ENCODE measurements at regions not wholly inside any gene's neighbourhood (a gene's known extent, or its start where the extent isn't known, plus 50 kb on each side); places are given as distances from the start of the nearest gene placed in this dataset.

- no peak for DNase-seq
Measured at GRCh38 chr2:19846567-19846966, 55.2 kb downstream of the TTC32 start.

GRCh38 chr2:19846030-19846429, 55.8 kb downstream of the TTC32 start:
- peak in 1 of 3 experiments; percentile 5 for DNase-seq

GRCh38 chr2:19845323-19845920, 56.4 kb downstream of the TTC32 start:
- no peak for DNase-seq

GRCh38 chr2:19844750-19845149, 57.0 kb downstream of the TTC32 start:
- no peak for DNase-seq

- no peak for DNase-seq
Measured at GRCh38 chr2:19843992-19844515, 57.7 kb downstream of the TTC32 start.

GRCh38 chr2:19841918-19842693, 59.7 kb downstream of the TTC32 start:
- DNase-seq, result no peak

- DNase-seq, result no peak
Measured at GRCh38 chr2:19839438-19839837, 62.3 kb downstream of the TTC32 start.

GRCh38 chr2:19838616-19839015, 63.2 kb downstream of the TTC32 start:
- DNase-seq, result no peak

GRCh38 chr2:19837235-19837766, 64.5 kb downstream of the TTC32 start:
- DNase-seq, result peak in 1 of 3 experiments; percentile 7

- no peak for DNase-seq
Measured at GRCh38 chr2:19835781-19836281, 66.0 kb downstream of the TTC32 start.

- DNase-seq, result no peak
Measured at GRCh38 chr2:19833978-19834377, 67.8 kb downstream of the TTC32 start.

GRCh38 chr2:19829672-19830071, 72.1 kb downstream of the TTC32 start:
- no peak for DNase-seq

GRCh38 chr2:19826874-19827273, 74.9 kb downstream of the TTC32 start:
- DNase-seq, result no peak

- DNase-seq, result no peak
Measured at GRCh38 chr2:19823507-19823906, 78.3 kb downstream of the TTC32 start.

GRCh38 chr2:19819097-19820065, 82.4 kb downstream of the TTC32 start:
- DNase-seq, result no peak

GRCh38 chr2:19818543-19818942, 83.2 kb downstream of the TTC32 start:
- DNase-seq, result no peak

- no peak for DNase-seq
Measured at GRCh38 chr2:19818039-19818438, 83.7 kb downstream of the TTC32 start.

GRCh38 chr2:19815746-19816145, 86.0 kb downstream of the TTC32 start:
- DNase-seq, result no peak

- no peak for DNase-seq
Measured at GRCh38 chr2:19812166-19812565, 89.6 kb downstream of the TTC32 start.

- no peak for DNase-seq
Measured at GRCh38 chr2:19811186-19811585, 90.6 kb downstream of the TTC32 start.

- no peak for DNase-seq
Measured at GRCh38 chr2:19810637-19811036, 91.1 kb downstream of the TTC32 start.

- no peak for DNase-seq
Measured at GRCh38 chr2:19810148-19810547, 91.6 kb downstream of the TTC32 start.

- no peak for DNase-seq
Measured at GRCh38 chr2:19809206-19809605, 92.6 kb downstream of the TTC32 start.
